Keratinocyte (primary cell): ENCODE measurements at regions not wholly inside any gene's neighbourhood (a gene's known extent, or its start where the extent isn't known, plus 50 kb on each side); places are given as distances from the start of the nearest gene placed in this dataset.

Experiments
- DNase-seq: peaks from one replicate; pipeline ENCODE4 v3.0.0-alpha.2; 2011; ENCODE audit warnings: low read depth, missing footprints, low spot score
- FAIRE-seq: peaks from 2 replicates; lab custom pipeline; 2011; peaks lifted over from hg19 to GRCh38; lab: Jason Lieb, UNC
- H2AFZ ChIP-seq: 2 replicates; pipeline ENCODE4 v1.6.0; 2012; ENCODE audit warnings: low read length, control low read depth, inconsistent platforms; ENCODE audit not compliant: control insufficient read depth
- H3K27ac ChIP-seq: 2 replicates; pipeline ENCODE4 v1.5.1; 2011; ENCODE audit warnings: low read length; ENCODE audit not compliant: control insufficient read depth, insufficient read depth
- H3K27me3 ChIP-seq: 3 replicates; pipeline ENCODE4 v1.6.0; 2011; ENCODE audit warnings: low read length; ENCODE audit not compliant: control insufficient read depth, insufficient read depth; ENCODE audit errors: extremely low read depth
- H3K36me3 ChIP-seq, 2 experiments: 2 replicates in 1 of 2; 3 replicates in 1 of 2; pipeline ENCODE4 v1.5.1; 2011; ENCODE audit warnings: low read length in 2 of 2, mild to moderate bottlenecking in 1 of 2; ENCODE audit not compliant: control insufficient read depth in 2 of 2, insufficient read depth in 2 of 2; ENCODE audit errors: extremely low read depth in 1 of 2
- H3K4me1 ChIP-seq: 3 replicates; pipeline ENCODE4 v1.5.1; 2011; ENCODE audit warnings: low read length; ENCODE audit not compliant: control insufficient read depth, insufficient read depth; ENCODE audit errors: extremely low read depth
- H3K4me2 ChIP-seq: 3 replicates; pipeline ENCODE4 v1.6.0; 2011; ENCODE audit warnings: low read depth, low read length; ENCODE audit not compliant: control insufficient read depth, insufficient read depth; ENCODE audit errors: extremely low read depth
- H3K4me3 ChIP-seq, 3 experiments: fragments of 200-600 bp in 1 of 3; sonication (generic) in 1 of 3; 2 replicates in 2 of 3; 3 replicates in 1 of 3; pipeline ENCODE4 v1.5.1; 2011 to 2016; ENCODE audit warnings: low read length in 3 of 3, mild to moderate bottlenecking in 3 of 3, control low read depth in 2 of 3, inconsistent platforms in 1 of 3, low read depth in 1 of 3, mixed read lengths in 1 of 3, mixed run types in 1 of 3, moderate library complexity in 1 of 3; ENCODE audit not compliant: control insufficient read depth in 2 of 3, insufficient read depth in 2 of 3; ENCODE audit errors: extremely low read depth in 1 of 3
- H3K79me2 ChIP-seq: 2 replicates; pipeline ENCODE4 v1.6.0; 2012; ENCODE audit warnings: low read length; ENCODE audit not compliant: control insufficient read depth, insufficient read depth
- H3K9ac ChIP-seq: 3 replicates; pipeline ENCODE4 v1.6.0; 2011; ENCODE audit warnings: low read length; ENCODE audit not compliant: control insufficient read depth, insufficient read depth; ENCODE audit errors: extremely low read depth
- H3K9me1 ChIP-seq: 3 replicates; pipeline ENCODE4 v1.6.0; 2011; ENCODE audit warnings: low read length; ENCODE audit not compliant: control insufficient read depth, insufficient read depth; ENCODE audit errors: extremely low read depth
- H3K9me3 ChIP-seq: 2 replicates; pipeline ENCODE4 v1.5.1; 2012; ENCODE audit warnings: low read depth, low read length; ENCODE audit not compliant: control insufficient read depth
- H4K20me1 ChIP-seq: 3 replicates; pipeline ENCODE4 v1.6.0; 2011; ENCODE audit warnings: low read length; ENCODE audit not compliant: control insufficient read depth, insufficient read depth; ENCODE audit errors: extremely low read depth
- CTCF ChIP-seq, 3 experiments: IDR thresholded peaks in 1 of 3; conservative IDR thresholded peaks in 1 of 3; optimal IDR thresholded peaks in 1 of 3; 2 replicates in 2 of 3; 3 replicates in 1 of 3; pipeline versions ENCODE3 to v1.5.1; 2011; ENCODE audit warnings: low read length in 3 of 3, mild to moderate bottlenecking in 3 of 3, moderate library complexity in 2 of 3, control low read depth in 1 of 3, inconsistent platforms in 1 of 3; ENCODE audit not compliant: insufficient read depth in 2 of 3; ENCODE audit errors: extremely low read depth in 1 of 3
- EZH2 ChIP-seq: IDR thresholded peaks from one replicate; pipeline ENCODE4 v1.6.1; 2012; ENCODE audit warnings: inconsistent platforms, mild to moderate bottlenecking, low read length, moderate library complexity
- dilution Hi-C: fragments of 300-500 bp; cut with MboI; formaldehyde crosslinking; loops from one replicate; pipeline ENCODE4 v1.7.0; 2020; ENCODE audit warnings: low sequenced_read_pairs; ENCODE audit not compliant: extremely low pct_ligation_motif_present

GRCh38 chr2:78202366-78202765 is 680.2 kb upstream of the LRRTM4 start:
- Histone ChIP-seq H3K9ac (no peak overlapping the region), H3K9me3 (no peaks in the 10 kb centered on the region), H3K27ac (no peak overlapping the region), H3K9me1 (no peaks in the 10 kb centered on the region), H3K4me3 (no peak overlapping the region), H4K20me1 (no peaks in the 10 kb centered on the region), H2AFZ (no peak overlapping the region), H3K4me2 (no peak overlapping the region), H3K36me3 (no peaks in the 10 kb centered on the region), H3K4me1 (no peaks in the 10 kb centered on the region), H3K27me3 (no peaks in the 10 kb centered on the region), H3K79me2 (no peaks in the 10 kb centered on the region)
- TF ChIP-seq EZH2 (no peak), CTCF (optimal IDR thresholded peaks at IDR 0.05 in 1 of 3, IDR thresholded peaks at IDR 0.05 in 1 of 3, conservative IDR thresholded peaks at IDR 0.05 in 1 of 3; ENCODE audit: extremely low read depth in 1 of 3, insufficient read depth in 2 of 3, low read length in 3 of 3) (no peak)
- no peak for DNase-seq
- dilution Hi-C loops = no loop called here
- no peak for FAIRE-seq

GRCh38 chr2:78202986-78203670 is 681.0 kb upstream of the LRRTM4 start:
- dilution Hi-C loops = no loop called here
- Histone ChIP-seq H3K9me1 (no peaks in the 10 kb centered on the region), H3K79me2 (no peaks in the 10 kb centered on the region), H3K27me3 (no peaks in the 10 kb centered on the region), H4K20me1 (no peaks in the 10 kb centered on the region), H3K9ac (no peak overlapping the region), H3K4me3 (no peak overlapping the region), H3K9me3 (no peaks in the 10 kb centered on the region), H3K4me1 (no peaks in the 10 kb centered on the region), H3K27ac (no peak overlapping the region), H3K4me2 (no peak overlapping the region), H2AFZ (no peak overlapping the region), H3K36me3 (no peaks in the 10 kb centered on the region)
- FAIRE-seq (no peak), DNase-seq (no peak)
- TF ChIP-seq EZH2 (no peak), CTCF (optimal IDR thresholded peaks at IDR 0.05 in 1 of 3, IDR thresholded peaks at IDR 0.05 in 1 of 3, conservative IDR thresholded peaks at IDR 0.05 in 1 of 3; ENCODE audit: extremely low read depth in 1 of 3, insufficient read depth in 2 of 3, low read length in 3 of 3) (no peak)
